Dermis microvascular lymphatic vessel endothelial cell (primary cell): ENCODE measurements at regions not wholly inside any gene's neighbourhood (a gene's known extent, or its start where the extent isn't known, plus 50 kb on each side); places are given as distances from the start of the nearest gene placed in this dataset.
"Not testable (repeated sequence)": the region's sequence is repeated elsewhere in the genome, so short reads cannot be mapped to it uniquely, and the experiment has no call there.

Experiments used
- DNase-seq, 2 donors: peaks; one replicate each; pipeline versions ENCODE4 v3.0.0 to v3.0.0-alpha.2; 2010; ENCODE audit warnings: low read depth in 2 of 2

DNA sequence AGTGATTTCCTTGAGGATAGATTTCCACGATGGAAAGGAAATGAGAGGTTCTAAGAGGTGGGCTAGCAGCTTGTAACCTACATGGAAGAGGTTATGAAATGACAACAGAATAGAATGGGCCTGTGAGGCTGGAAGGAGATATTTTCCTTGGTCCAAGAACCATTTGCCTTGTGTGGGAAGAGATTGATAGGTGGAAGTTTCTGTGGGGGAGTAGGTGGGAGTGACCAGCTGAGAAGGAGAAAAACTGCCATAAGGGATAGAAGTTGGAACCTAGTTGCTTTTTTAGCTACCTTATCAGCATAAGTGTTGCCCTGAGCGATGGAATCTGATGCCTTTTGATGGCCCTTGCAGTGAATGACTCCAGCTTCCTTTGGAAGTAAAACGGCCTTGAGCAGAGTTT is 60.4 kb upstream of the NAA35 start:
- not testable (repeated sequence) for DNase-seq

DNA sequence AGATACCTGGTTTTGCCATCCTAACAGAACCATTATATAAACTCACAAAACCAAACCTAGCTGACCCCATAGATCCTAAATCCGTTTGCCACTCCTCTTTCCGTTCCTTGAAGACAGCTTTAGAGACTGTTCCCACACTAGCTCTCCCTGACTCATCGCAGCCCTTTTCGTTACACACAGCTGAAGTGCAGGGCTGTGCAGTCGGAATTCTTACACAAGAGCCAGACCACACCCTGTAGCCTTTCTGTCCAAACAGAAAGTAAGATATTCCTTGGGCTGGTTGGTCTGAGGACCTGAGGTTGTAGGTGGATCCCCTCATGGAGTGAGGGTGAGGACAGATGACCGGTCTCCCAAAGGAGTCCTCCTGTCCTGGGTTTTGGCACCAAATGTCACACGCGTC is 56.7 kb upstream of the NAA35 start:
- DNase-seq, result no peak

DNA sequence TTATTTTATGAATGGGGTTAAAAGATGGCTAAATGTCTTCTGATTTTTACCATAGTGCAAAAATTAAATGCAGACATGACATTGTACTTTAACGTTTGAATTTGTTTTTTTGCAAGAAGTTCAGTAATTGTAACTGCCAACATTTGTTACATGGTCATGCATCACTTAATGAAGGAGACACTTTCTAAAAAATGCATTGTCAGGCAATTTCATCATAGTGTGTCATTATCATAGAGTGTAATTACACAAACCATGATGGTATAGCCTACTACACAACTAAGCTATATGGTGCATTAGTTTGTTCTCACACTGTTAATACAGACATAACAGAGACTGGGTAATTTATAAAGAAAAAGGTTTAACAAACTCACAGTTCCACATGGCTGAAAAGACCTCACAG is 50.0 kb upstream of the NAA35 start:
- no peak for DNase-seq
